Effector CD4-positive, alpha-beta T cell (primary cell): ENCODE measurements at regions not wholly inside any gene's neighbourhood (a gene's known extent, or its start where the extent isn't known, plus 50 kb on each side); places are given as distances from the start of the nearest gene placed in this dataset.
"Not testable (repeated sequence)": the region's sequence is repeated elsewhere in the genome, so short reads cannot be mapped to it uniquely, and the experiment has no call there.

Experiments
- DNase-seq: peaks from one replicate; pipeline ENCODE4 v3.0.0-alpha.2; 2020

- DNase-seq = no peak
Measured at GRCh38 chr3:67940210-67940952, 286.0 kb upstream of the SUCLG2 start.

GRCh38 chr3:67937498-67938118 lies 283.2 kb upstream of the SUCLG2 start:
- no peak for DNase-seq

- not testable (repeated sequence) for DNase-seq
Measured at GRCh38 chr3:67930394-67930793, 276.0 kb upstream of the SUCLG2 start.

- DNase-seq = no peak
Measured at GRCh38 chr3:67923796-67924195, 269.4 kb upstream of the SUCLG2 start.

GRCh38 chr3:67920969-67921368 lies 266.6 kb upstream of the SUCLG2 start:
- DNase-seq = no peak

- no peak for DNase-seq
Measured at GRCh38 chr3:67920311-67920710, 265.9 kb upstream of the SUCLG2 start.

- DNase-seq = no peak
Measured at GRCh38 chr3:67916353-67916752, 261.9 kb upstream of the SUCLG2 start.

GRCh38 chr3:67907735-67908134 lies 253.3 kb upstream of the SUCLG2 start:
- no peak for DNase-seq

- no peak for DNase-seq
Measured at GRCh38 chr3:67906261-67906660, 251.8 kb upstream of the SUCLG2 start.

- no peak for DNase-seq
Measured at GRCh38 chr3:67901681-67902080, 247.3 kb upstream of the SUCLG2 start.

- no peak for DNase-seq
Measured at GRCh38 chr3:67898916-67899315, 244.5 kb upstream of the SUCLG2 start.

GRCh38 chr3:67897351-67898336 lies 243.2 kb upstream of the SUCLG2 start:
- no peak for DNase-seq

GRCh38 chr3:67896130-67896529 lies 241.7 kb upstream of the SUCLG2 start:
- DNase-seq = no peak

GRCh38 chr3:67894510-67894909 lies 240.1 kb upstream of the SUCLG2 start:
- no peak for DNase-seq

GRCh38 chr3:67884345-67884744 lies 229.9 kb upstream of the SUCLG2 start:
- DNase-seq = no peak

GRCh38 chr3:67883766-67884165 lies 229.4 kb upstream of the SUCLG2 start:
- DNase-seq = no peak

GRCh38 chr3:67882981-67883380 lies 228.6 kb upstream of the SUCLG2 start:
- DNase-seq = no peak

GRCh38 chr3:67876261-67876660 lies 221.8 kb upstream of the SUCLG2 start:
- no peak for DNase-seq

GRCh38 chr3:67875858-67876257 lies 221.4 kb upstream of the SUCLG2 start:
- no peak for DNase-seq

- no peak for DNase-seq
Measured at GRCh38 chr3:67875338-67875737, 220.9 kb upstream of the SUCLG2 start.

GRCh38 chr3:67870477-67870876 lies 216.1 kb upstream of the SUCLG2 start:
- DNase-seq = no peak

- no peak for DNase-seq
Measured at GRCh38 chr3:67866571-67866970, 212.2 kb upstream of the SUCLG2 start.

- no peak for DNase-seq
Measured at GRCh38 chr3:67864587-67865183, 210.3 kb upstream of the SUCLG2 start.
